HEK293T (cell line): ENCODE measurements at regions not wholly inside any gene's neighbourhood (a gene's known extent, or its start where the extent isn't known, plus 50 kb on each side); places are given as distances from the start of the nearest gene placed in this dataset.

Experiments
- BHLHE40 ChIP-seq: fragments of 450-650 bp; IDR thresholded peaks from 2 replicates; pipeline ENCODE4 v1.6.1; 2016; ENCODE audit warnings: mild to moderate bottlenecking, moderate library complexity, borderline replicate concordance
- FOXM1 ChIP-seq: fragments of 450-650 bp; IDR thresholded peaks from 2 replicates; pipeline ENCODE4 v1.6.1; 2017; ENCODE audit warnings: mild to moderate bottlenecking, borderline replicate concordance
- SP1 ChIP-seq: fragments of 450-650 bp; IDR thresholded peaks from 2 replicates; pipeline ENCODE4 v1.6.1; 2017

- no peak for TF ChIP-seq FOXM1
- no peak for TF ChIP-seq BHLHE40
- TF ChIP-seq SP1 = no peak
Measured at GRCh38 chr11:104665641-104666040, 232.6 kb downstream of the CASP12 start.
